GM19438 (cell line): ENCODE measurements at regions not wholly inside any gene's neighbourhood (a gene's known extent, or its start where the extent isn't known, plus 50 kb on each side); places are given as distances from the start of the nearest gene placed in this dataset.
"Not testable (repeated sequence)": the region's sequence is repeated elsewhere in the genome, so short reads cannot be mapped to it uniquely, and the experiment has no call there.

ENCODE experiments used
- ATAC-seq: cut with Tn5 transposase; IDR thresholded peaks from one replicate; pipeline ENCODE4 v1.9.1; 2021; ENCODE audit warnings: low read depth; ENCODE audit not compliant: unreplicated experiment

GRCh38 chr15:39497759-39498565 is 82.9 kb upstream of the THBS1 start:
- ATAC-seq, result no peak

- ATAC-seq, result no peak
Measured at GRCh38 chr15:39498629-39499028, 82.2 kb upstream of the THBS1 start.

GRCh38 chr15:39499042-39499441 is 81.8 kb upstream of the THBS1 start:
- no peak for ATAC-seq

GRCh38 chr15:39499681-39500080 is 81.2 kb upstream of the THBS1 start:
- ATAC-seq, result no peak

- ATAC-seq, result no peak
Measured at GRCh38 chr15:39501366-39502081, 79.4 kb upstream of the THBS1 start.

GRCh38 chr15:39502082-39502447 is 78.8 kb upstream of the THBS1 start:
- ATAC-seq, result no peak

GRCh38 chr15:39502611-39503195 is 78.2 kb upstream of the THBS1 start:
- ATAC-seq, result no peak

GRCh38 chr15:39503526-39503925 is 77.4 kb upstream of the THBS1 start:
- no peak for ATAC-seq

GRCh38 chr15:39504808-39505207 is 76.1 kb upstream of the THBS1 start:
- ATAC-seq, result no peak

- ATAC-seq, result no peak
Measured at GRCh38 chr15:39506146-39506545, 74.7 kb upstream of the THBS1 start.

GRCh38 chr15:39508536-39508935 is 72.3 kb upstream of the THBS1 start:
- ATAC-seq, result no peak

GRCh38 chr15:39510001-39510701 is 70.7 kb upstream of the THBS1 start:
- no peak for ATAC-seq

GRCh38 chr15:39511000-39511915 is 69.6 kb upstream of the THBS1 start:
- ATAC-seq, result no peak

GRCh38 chr15:39511916-39512260 is 69.0 kb upstream of the THBS1 start:
- no peak for ATAC-seq

GRCh38 chr15:39512643-39513042 is 68.2 kb upstream of the THBS1 start:
- no peak for ATAC-seq

- no peak for ATAC-seq
Measured at GRCh38 chr15:39513936-39514335, 66.9 kb upstream of the THBS1 start.

GRCh38 chr15:39514933-39515332 is 65.9 kb upstream of the THBS1 start:
- ATAC-seq, result no peak

- ATAC-seq, result no peak
Measured at GRCh38 chr15:39515765-39516164, 65.1 kb upstream of the THBS1 start.

- no peak for ATAC-seq
Measured at GRCh38 chr15:39517122-39517855, 63.6 kb upstream of the THBS1 start.

- ATAC-seq, result not testable (repeated sequence)
Measured at GRCh38 chr15:39523968-39524367, 56.9 kb upstream of the THBS1 start.
